SK-N-SH treated with all-trans-retinoic acid at 6 μM for 48 hours (cell line): ENCODE measurements at regions not wholly inside any gene's neighbourhood (a gene's known extent, or its start where the extent isn't known, plus 50 kb on each side); places are given as distances from the start of the nearest gene placed in this dataset.

Experiments used
- ATAC-seq: fragments of 200-7000 bp; cut with Tn5 transposase; 3 replicates; pipeline ENCODE4 v1.9.1; 2020; ENCODE audit warnings: mild to moderate bottlenecking, moderate library complexity
- ARNTL ChIP-seq: fragments of 450-650 bp; formaldehyde crosslinking; IDR thresholded peaks from 2 replicates; pipeline ENCODE4 v1.5.0; 2020; ENCODE audit warnings: low read depth, mild to moderate bottlenecking, moderate library complexity, borderline replicate concordance
- BACH2 ChIP-seq: fragments of 250-450 bp; sonication (Bioruptor Pico); IDR thresholded peaks from 2 replicates; pipeline ENCODE4 v1.9.0; 2021; ENCODE audit warnings: mild to moderate bottlenecking, borderline replicate concordance
- CSDC2 ChIP-seq: fragments of 250-450 bp; sonication (Bioruptor Pico); IDR thresholded peaks from 2 replicates; pipeline ENCODE4 v1.5.0; 2020; ENCODE audit warnings: mild to moderate bottlenecking, moderate library complexity
- ISL1 ChIP-seq: fragments of 250-450 bp; sonication (Bioruptor Pico); IDR thresholded peaks from 2 replicates; pipeline ENCODE4 v2.1.2; 2022; ENCODE audit warnings: mild to moderate bottlenecking, moderate library complexity
- RARB ChIP-seq: fragments of 250-450 bp; sonication (Bioruptor Pico); IDR thresholded peaks from 2 replicates; pipeline ENCODE4 v1.8.0; 2021; ENCODE audit warnings: mild to moderate bottlenecking, moderate library complexity
- SNAI2 ChIP-seq: fragments of 250-450 bp; sonication (Bioruptor Pico); IDR thresholded peaks from 2 replicates; pipeline ENCODE4 v1.5.0; 2020; ENCODE audit warnings: mild to moderate bottlenecking, moderate library complexity
- TCF4 ChIP-seq: fragments of 250-450 bp; sonication (Bioruptor Pico); IDR thresholded peaks from 2 replicates; pipeline ENCODE4 v1.8.0; 2021; ENCODE audit warnings: mild to moderate bottlenecking, moderate library complexity, borderline replicate concordance
- TOX ChIP-seq: fragments of 250-450 bp; sonication (Bioruptor Pico); IDR thresholded peaks from 2 replicates; pipeline ENCODE4 v1.8.0; 2021; ENCODE audit warnings: mild to moderate bottlenecking, moderate library complexity, borderline replicate concordance
- ZC3H10 ChIP-seq: fragments of 250-450 bp; sonication (Bioruptor Pico); IDR thresholded peaks from 2 replicates; pipeline ENCODE4 v1.5.1; 2021; ENCODE audit warnings: mild to moderate bottlenecking, moderate library complexity
- ZFP3 ChIP-seq: fragments of 250-450 bp; sonication (Bioruptor Pico); IDR thresholded peaks from 2 replicates; pipeline ENCODE4 v1.5.0; 2020; ENCODE audit warnings: mild to moderate bottlenecking, moderate library complexity
- ZFP30 ChIP-seq: fragments of 450-650 bp; formaldehyde crosslinking; IDR thresholded peaks from 2 replicates; pipeline ENCODE4 v1.5.0; 2022; ENCODE audit warnings: mild to moderate bottlenecking, moderate library complexity
- ZNF565 ChIP-seq: fragments of 450-650 bp; formaldehyde crosslinking; conservative IDR thresholded peaks from 2 replicates; pipeline ENCODE4 v1.5.0; 2020; ENCODE audit warnings: low read depth, mild to moderate bottlenecking, moderate library complexity
- ZNF8 ChIP-seq: fragments of 450-650 bp; formaldehyde crosslinking; IDR thresholded peaks from 2 replicates; pipeline ENCODE4 v1.5.0; 2020; ENCODE audit warnings: mild to moderate bottlenecking, moderate library complexity
- TF ChIP-seq, protein P1 (sequence below): fragments of 250-450 bp; sonication (Bioruptor Pico); IDR thresholded peaks from 2 replicates; pipeline ENCODE4 v1.5.0; 2020; ENCODE audit warnings: mild to moderate bottlenecking, moderate library complexity
- TF ChIP-seq, protein P2 (sequence below): fragments of 250-450 bp; sonication (Bioruptor Pico); IDR thresholded peaks from 2 replicates; pipeline ENCODE4 v1.5.1; 2020; ENCODE audit warnings: low read depth, mild to moderate bottlenecking, moderate library complexity
- TF ChIP-seq, protein P3 (sequence below): fragments of 250-450 bp; sonication (Bioruptor Pico); IDR thresholded peaks from 2 replicates; pipeline ENCODE4 v1.8.0; 2021; ENCODE audit warnings: low read depth, mild to moderate bottlenecking, moderate library complexity, borderline replicate concordance
- TF ChIP-seq, protein P4 (sequence below): fragments of 250-450 bp; sonication (Bioruptor Pico); IDR thresholded peaks from 2 replicates; pipeline ENCODE4 v1.8.0; 2020; ENCODE audit warnings: mild to moderate bottlenecking, moderate library complexity, borderline replicate concordance
- TF ChIP-seq, protein P5 (sequence below): fragments of 250-450 bp; sonication (Bioruptor Pico); IDR thresholded peaks from 2 replicates; pipeline ENCODE4 v1.5.1; 2021; ENCODE audit warnings: mild to moderate bottlenecking, moderate library complexity

DNA sequence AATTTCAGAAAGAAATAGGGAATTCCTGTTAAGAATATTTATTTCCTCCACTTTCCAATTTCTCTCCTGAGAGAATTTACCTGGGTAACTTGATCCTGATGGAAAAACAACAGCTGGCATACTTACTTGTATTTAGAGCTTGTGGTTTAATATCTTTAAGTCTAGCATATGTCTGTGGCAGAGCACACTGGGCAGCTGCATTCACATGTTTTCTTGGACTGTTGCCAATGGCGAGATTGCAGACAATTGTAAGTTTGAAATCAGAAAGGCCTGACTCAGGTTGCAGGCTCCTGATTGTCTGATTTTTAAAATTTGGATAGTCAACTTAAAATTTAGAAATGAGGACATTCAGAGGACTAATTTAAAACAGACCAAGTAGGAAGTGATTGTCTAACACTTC lies 66.9 kb downstream of the NHLRC3 start:
- TF ChIP-seq ZNF565 (CRISPR knock-in tag) (no peak), SNAI2 (no peak), ISL1 (CRISPR knock-in tag) (no peak), ZC3H10 (no peak)
- TF ChIP-seq, protein P1, sequence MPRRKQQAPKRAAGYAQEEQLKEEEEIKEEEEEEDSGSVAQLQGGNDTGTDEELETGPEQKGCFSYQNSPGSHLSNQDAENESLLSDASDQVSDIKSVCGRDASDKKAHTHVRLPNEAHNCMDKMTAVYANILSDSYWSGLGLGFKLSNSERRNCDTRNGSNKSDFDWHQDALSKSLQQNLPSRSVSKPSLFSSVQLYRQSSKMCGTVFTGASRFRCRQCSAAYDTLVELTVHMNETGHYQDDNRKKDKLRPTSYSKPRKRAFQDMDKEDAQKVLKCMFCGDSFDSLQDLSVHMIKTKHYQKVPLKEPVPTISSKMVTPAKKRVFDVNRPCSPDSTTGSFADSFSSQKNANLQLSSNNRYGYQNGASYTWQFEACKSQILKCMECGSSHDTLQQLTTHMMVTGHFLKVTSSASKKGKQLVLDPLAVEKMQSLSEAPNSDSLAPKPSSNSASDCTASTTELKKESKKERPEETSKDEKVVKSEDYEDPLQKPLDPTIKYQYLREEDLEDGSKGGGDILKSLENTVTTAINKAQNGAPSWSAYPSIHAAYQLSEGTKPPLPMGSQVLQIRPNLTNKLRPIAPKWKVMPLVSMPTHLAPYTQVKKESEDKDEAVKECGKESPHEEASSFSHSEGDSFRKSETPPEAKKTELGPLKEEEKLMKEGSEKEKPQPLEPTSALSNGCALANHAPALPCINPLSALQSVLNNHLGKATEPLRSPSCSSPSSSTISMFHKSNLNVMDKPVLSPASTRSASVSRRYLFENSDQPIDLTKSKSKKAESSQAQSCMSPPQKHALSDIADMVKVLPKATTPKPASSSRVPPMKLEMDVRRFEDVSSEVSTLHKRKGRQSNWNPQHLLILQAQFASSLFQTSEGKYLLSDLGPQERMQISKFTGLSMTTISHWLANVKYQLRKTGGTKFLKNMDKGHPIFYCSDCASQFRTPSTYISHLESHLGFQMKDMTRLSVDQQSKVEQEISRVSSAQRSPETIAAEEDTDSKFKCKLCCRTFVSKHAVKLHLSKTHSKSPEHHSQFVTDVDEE (CRISPR knock-in tag) = no peak
- ATAC-seq = no peak

DNA sequence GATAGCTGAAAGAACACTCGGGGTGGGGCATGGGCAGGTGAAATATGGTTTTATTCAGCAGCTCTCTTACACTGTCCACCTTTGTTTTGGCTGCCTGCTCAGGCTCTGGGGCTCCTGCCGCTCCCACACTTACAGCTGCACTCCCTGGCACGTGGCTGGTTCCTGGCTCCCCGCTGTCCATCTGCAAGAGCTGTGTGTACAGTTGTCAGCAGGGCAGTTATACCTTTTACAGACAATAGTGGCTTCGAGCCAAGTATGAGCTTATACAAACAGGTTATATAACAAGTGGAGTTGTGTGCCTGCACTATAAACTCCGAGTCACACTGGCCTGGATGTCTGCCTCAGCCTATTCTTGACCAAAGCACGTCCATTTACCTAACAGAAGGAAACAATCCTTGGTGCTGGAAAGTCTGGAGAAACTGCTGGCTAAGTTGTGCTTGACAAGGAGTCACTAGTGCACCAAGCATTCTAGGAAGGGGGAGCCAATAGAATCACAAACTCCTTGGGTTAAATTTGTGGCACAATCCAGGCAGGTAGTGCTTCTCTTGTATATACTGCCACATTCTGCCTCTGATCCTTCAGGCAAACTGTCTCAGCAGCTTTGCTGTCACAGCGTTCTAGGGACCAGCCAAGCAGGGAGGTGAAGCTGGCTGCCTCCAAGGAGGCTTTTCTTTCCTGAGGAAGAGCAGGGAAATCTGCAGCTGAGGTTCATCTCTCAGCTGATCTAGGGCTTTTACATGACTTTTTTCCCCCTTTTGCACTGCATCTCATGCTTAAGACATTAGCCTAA lies 68.2 kb downstream of the NHLRC3 start:
- no peak for TF ChIP-seq TOX (CRISPR knock-in tag)
- no peak for TF ChIP-seq ZFP3
- no peak for TF ChIP-seq ZNF8 (CRISPR knock-in tag)

DNA sequence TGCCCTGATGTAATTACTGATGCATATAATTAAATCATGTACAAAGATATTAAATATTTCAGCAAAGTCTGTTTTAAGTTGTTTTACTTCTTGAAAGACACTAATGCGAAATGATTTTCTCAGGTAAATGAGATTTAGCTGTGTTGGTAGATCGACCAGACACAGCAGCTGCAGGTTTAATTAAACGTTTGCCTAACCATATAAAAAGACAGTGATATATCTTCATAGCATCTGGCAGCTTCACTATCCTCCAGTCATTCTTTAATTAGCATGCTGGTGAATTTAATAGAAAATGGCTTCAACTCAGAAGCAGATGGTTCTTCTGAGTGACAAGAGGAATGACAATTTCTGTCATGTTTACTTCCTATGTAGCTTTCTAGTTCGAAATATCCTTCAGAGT lies 69.3 kb downstream of the NHLRC3 start:
- ATAC-seq = no peak
- TF ChIP-seq ZNF565 (CRISPR knock-in tag) (no peak), RARB (CRISPR knock-in tag) (no peak), TCF4 (CRISPR knock-in tag) (peak; percentile 35; the same call in 1 of the 2 replicates), CSDC2 (CRISPR knock-in tag) (no peak), ZC3H10 (no peak)
- TF ChIP-seq, protein P2, sequence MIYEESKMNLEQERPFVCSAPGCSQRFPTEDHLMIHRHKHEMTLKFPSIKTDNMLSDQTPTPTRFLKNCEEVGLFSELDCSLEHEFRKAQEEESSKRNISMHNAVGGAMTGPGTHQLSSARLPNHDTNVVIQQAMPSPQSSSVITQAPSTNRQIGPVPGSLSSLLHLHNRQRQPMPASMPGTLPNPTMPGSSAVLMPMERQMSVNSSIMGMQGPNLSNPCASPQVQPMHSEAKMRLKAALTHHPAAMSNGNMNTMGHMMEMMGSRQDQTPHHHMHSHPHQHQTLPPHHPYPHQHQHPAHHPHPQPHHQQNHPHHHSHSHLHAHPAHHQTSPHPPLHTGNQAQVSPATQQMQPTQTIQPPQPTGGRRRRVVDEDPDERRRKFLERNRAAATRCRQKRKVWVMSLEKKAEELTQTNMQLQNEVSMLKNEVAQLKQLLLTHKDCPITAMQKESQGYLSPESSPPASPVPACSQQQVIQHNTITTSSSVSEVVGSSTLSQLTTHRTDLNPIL (CRISPR knock-in tag) = no peak
- TF ChIP-seq, protein P1 (CRISPR knock-in tag) = peak; percentile 57
- TF ChIP-seq, protein P3, sequence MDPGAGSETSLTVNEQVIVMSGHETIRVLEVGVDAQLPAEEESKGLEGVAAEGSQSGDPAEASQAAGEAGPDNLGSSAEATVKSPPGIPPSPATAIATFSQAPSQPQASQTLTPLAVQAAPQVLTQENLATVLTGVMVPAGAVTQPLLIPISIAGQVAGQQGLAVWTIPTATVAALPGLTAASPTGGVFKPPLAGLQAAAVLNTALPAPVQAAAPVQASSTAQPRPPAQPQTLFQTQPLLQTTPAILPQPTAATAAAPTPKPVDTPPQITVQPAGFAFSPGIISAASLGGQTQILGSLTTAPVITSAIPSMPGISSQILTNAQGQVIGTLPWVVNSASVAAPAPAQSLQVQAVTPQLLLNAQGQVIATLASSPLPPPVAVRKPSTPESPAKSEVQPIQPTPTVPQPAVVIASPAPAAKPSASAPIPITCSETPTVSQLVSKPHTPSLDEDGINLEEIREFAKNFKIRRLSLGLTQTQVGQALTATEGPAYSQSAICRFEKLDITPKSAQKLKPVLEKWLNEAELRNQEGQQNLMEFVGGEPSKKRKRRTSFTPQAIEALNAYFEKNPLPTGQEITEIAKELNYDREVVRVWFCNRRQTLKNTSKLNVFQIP (CRISPR knock-in tag) = no peak
- TF ChIP-seq, protein P4, sequence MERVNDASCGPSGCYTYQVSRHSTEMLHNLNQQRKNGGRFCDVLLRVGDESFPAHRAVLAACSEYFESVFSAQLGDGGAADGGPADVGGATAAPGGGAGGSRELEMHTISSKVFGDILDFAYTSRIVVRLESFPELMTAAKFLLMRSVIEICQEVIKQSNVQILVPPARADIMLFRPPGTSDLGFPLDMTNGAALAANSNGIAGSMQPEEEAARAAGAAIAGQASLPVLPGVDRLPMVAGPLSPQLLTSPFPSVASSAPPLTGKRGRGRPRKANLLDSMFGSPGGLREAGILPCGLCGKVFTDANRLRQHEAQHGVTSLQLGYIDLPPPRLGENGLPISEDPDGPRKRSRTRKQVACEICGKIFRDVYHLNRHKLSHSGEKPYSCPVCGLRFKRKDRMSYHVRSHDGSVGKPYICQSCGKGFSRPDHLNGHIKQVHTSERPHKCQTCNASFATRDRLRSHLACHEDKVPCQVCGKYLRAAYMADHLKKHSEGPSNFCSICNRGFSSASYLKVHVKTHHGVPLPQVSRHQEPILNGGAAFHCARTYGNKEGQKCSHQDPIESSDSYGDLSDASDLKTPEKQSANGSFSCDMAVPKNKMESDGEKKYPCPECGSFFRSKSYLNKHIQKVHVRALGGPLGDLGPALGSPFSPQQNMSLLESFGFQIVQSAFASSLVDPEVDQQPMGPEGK = no peak

More for the DNA sequence above, 68.2 kb downstream of the NHLRC3 start:
- ATAC-seq = no peak

DNA sequence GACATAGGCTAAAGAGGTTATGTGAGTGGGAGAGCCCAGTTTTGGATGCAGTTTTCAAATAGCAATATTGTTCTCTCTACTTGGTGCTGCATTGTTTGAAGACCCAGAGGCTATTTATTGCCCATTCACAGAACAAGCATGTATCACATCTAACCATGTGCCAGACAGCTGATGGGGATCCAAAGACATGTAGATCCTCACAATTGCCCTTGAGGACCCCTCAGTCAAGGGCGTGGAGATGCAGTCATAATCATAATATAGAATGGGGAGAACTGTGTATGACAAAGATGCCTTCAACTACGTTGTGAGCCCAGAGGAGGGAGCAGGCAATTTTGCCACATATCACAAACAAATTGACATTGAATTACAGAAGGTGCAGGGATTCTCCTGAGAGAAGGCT lies 70.5 kb downstream of the NHLRC3 start:
- ATAC-seq = no peak
- TF ChIP-seq SNAI2 (no peak), ZFP30 (CRISPR knock-in tag) (no peak), CSDC2 (CRISPR knock-in tag) (no peak), TOX (CRISPR knock-in tag) (no peak), ARNTL (CRISPR knock-in tag) (no peak), TCF4 (CRISPR knock-in tag) (no peak), BACH2 (CRISPR knock-in tag) (no peak)
- TF ChIP-seq, protein P1 (CRISPR knock-in tag) = no peak
- TF ChIP-seq, protein P5, sequence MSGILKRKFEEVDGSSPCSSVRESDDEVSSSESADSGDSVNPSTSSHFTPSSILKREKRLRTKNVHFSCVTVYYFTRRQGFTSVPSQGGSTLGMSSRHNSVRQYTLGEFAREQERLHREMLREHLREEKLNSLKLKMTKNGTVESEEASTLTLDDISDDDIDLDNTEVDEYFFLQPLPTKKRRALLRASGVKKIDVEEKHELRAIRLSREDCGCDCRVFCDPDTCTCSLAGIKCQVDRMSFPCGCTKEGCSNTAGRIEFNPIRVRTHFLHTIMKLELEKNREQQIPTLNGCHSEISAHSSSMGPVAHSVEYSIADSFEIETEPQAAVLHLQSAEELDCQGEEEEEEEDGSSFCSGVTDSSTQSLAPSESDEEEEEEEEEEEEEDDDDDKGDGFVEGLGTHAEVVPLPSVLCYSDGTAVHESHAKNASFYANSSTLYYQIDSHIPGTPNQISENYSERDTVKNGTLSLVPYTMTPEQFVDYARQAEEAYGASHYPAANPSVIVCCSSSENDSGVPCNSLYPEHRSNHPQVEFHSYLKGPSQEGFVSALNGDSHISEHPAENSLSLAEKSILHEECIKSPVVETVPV (CRISPR knock-in tag) = no peak
